Suprapubic skin (tissue), 4 donors: ENCODE measurements at regions not wholly inside any gene's neighbourhood (a gene's known extent, or its start where the extent isn't known, plus 50 kb on each side); places are given as distances from the start of the nearest gene placed in this dataset.

ENCODE experiments used
- DNase-seq, 2 donors: peaks; one replicate each; pipeline ENCODE4 v3.0.0-alpha.2; 2019; ENCODE audit warnings: low spot score in 2 of 2
- H3K27ac ChIP-seq: fragments of 200-600 bp; sonication (generic); one replicate; pipeline ENCODE4 v1.5.1; 2019
- H3K27me3 ChIP-seq: fragments of 200-600 bp; sonication (generic); one replicate; pipeline ENCODE4 v1.5.1; 2019
- H3K36me3 ChIP-seq: fragments of 200-600 bp; sonication (generic); one replicate; pipeline ENCODE4 v1.5.1; 2019
- H3K4me1 ChIP-seq: fragments of 200-600 bp; sonication (generic); one replicate; pipeline ENCODE4 v1.5.1; 2019
- H3K4me3 ChIP-seq: fragments of 200-600 bp; sonication (generic); one replicate; pipeline ENCODE4 v1.5.1; 2019; ENCODE audit warnings: mild to moderate bottlenecking
- H3K9me3 ChIP-seq: fragments of 200-600 bp; sonication (generic); one replicate; pipeline ENCODE4 v1.5.1; 2019
- CTCF ChIP-seq, 2 donors: fragments of 200-600 bp in 1 of 2; fragments of 450-650 bp in 1 of 2; sonication (generic) in 1 of 2; IDR thresholded peaks; one replicate each; pipeline ENCODE4 v1.5.1; 2016 to 2019; ENCODE audit warnings: antibody characterized with exemption in 2 of 2, mild to moderate bottlenecking in 1 of 2, moderate library complexity in 1 of 2
- EP300 ChIP-seq: sonication (generic); formaldehyde crosslinking; IDR thresholded peaks from one replicate; pipeline ENCODE4 v1.6.1; 2017; ENCODE audit warnings: antibody characterized with exemption
- POLR2A ChIP-seq, 2 donors: fragments of 450-650 bp; IDR thresholded peaks; one replicate each; pipeline ENCODE4 v1.6.1; 2017; ENCODE audit warnings: antibody characterized with exemption in 2 of 2, mild to moderate bottlenecking in 2 of 2, moderate library complexity in 2 of 2
- POLR2AphosphoS5 ChIP-seq, 3 donors: sonication (generic); formaldehyde crosslinking; IDR thresholded peaks; one replicate each; pipeline ENCODE4 v1.6.1; 2017; ENCODE audit warnings: antibody characterized with exemption in 3 of 3
- WGBS: methylation state at CpG from one replicate; pipeline ENCODE4 v1.1.5; 2018; 5-methylcytosine and 5-hydroxymethylcytosine counted together

GRCh38 chr7:112889834-112890438 is 99.7 kb upstream of the TMEM168 start:
- no peak for DNase-seq
- Histone ChIP-seq H3K27ac (no peak overlapping the region), H3K27me3 (no peaks in the 10 kb centered on the region), H3K36me3 (peaks cover 14% of the 10 kb centered on the region), H3K9me3 (no peaks in the 10 kb centered on the region), H3K4me3 (no peak overlapping the region), H3K4me1 (no peaks in the 10 kb centered on the region)
- WGBS = 82% methylated on average over 6 of the region's 6 CpGs
- TF ChIP-seq CTCF (IDR thresholded peaks at IDR 0.05) (no peak), POLR2AphosphoS5 (IDR thresholded peaks at IDR 0.05) (no peak), EP300 (no peak), POLR2A (IDR thresholded peaks at IDR 0.05) (no peak)

GRCh38 chr7:112889268-112889667 is 99.1 kb upstream of the TMEM168 start:
- Histone ChIP-seq H3K4me3 (no peak overlapping the region), H3K27me3 (no peaks in the 10 kb centered on the region), H3K9me3 (peaks cover 3% of the 10 kb centered on the region), H3K4me1 (no peaks in the 10 kb centered on the region), H3K27ac (no peak overlapping the region), H3K36me3 (peaks cover 10% of the 10 kb centered on the region)
- WGBS = 85% methylated on average over 2 of the region's 2 CpGs
- TF ChIP-seq CTCF (IDR thresholded peaks at IDR 0.05) = no peak
- TF ChIP-seq EP300 = no peak
- TF ChIP-seq POLR2AphosphoS5 (IDR thresholded peaks at IDR 0.05) = no peak
- no peak for TF ChIP-seq POLR2A (IDR thresholded peaks at IDR 0.05)
- no peak for DNase-seq

GRCh38 chr7:112888781-112889180 is 98.6 kb upstream of the TMEM168 start:
- H3K36me3 ChIP-seq = peaks cover 6% of the 10 kb centered on the region
- DNase-seq = no peak
- peaks cover 3% of the 10 kb centered on the region for H3K9me3 ChIP-seq
- H3K27ac ChIP-seq = no peak overlapping the region
- no peaks in the 10 kb centered on the region for H3K27me3 ChIP-seq
- WGBS = 86% methylated on average over 1 of the region's 1 CpG
- TF ChIP-seq CTCF (IDR thresholded peaks at IDR 0.05) (no peak), EP300 (no peak), POLR2AphosphoS5 (IDR thresholded peaks at IDR 0.05) (no peak), POLR2A (IDR thresholded peaks at IDR 0.05) (no peak)
- no peak overlapping the region for H3K4me3 ChIP-seq
- no peaks in the 10 kb centered on the region for H3K4me1 ChIP-seq

GRCh38 chr7:112887976-112888375 is 97.8 kb upstream of the TMEM168 start:
- H3K27me3 ChIP-seq = no peaks in the 10 kb centered on the region
- H3K36me3 ChIP-seq = no peaks in the 10 kb centered on the region
- no peak for DNase-seq
- H3K4me1 ChIP-seq = peaks cover 3% of the 10 kb centered on the region
- H3K27ac ChIP-seq = no peak overlapping the region
- no peak for TF ChIP-seq POLR2AphosphoS5 (IDR thresholded peaks at IDR 0.05)
- no peak for TF ChIP-seq CTCF (IDR thresholded peaks at IDR 0.05)
- no peak for TF ChIP-seq EP300
- no peak for TF ChIP-seq POLR2A (IDR thresholded peaks at IDR 0.05)
- WGBS = 84% methylated on average over 1 of the region's 1 CpG
- peaks cover 3% of the 10 kb centered on the region for H3K9me3 ChIP-seq
- H3K4me3 ChIP-seq = no peak overlapping the region

GRCh38 chr7:112887337-112887736 is 97.1 kb upstream of the TMEM168 start:
- peaks cover 3% of the 10 kb centered on the region for H3K4me1 ChIP-seq
- H3K27ac ChIP-seq = no peak overlapping the region
- no peaks in the 10 kb centered on the region for H3K27me3 ChIP-seq
- no peak for DNase-seq
- peaks cover 3% of the 10 kb centered on the region for H3K9me3 ChIP-seq
- WGBS = 96% methylated on average over 1 of the region's 1 CpG
- TF ChIP-seq EP300 = no peak
- TF ChIP-seq POLR2A (IDR thresholded peaks at IDR 0.05) = no peak
- no peak for TF ChIP-seq CTCF (IDR thresholded peaks at IDR 0.05)
- no peak for TF ChIP-seq POLR2AphosphoS5 (IDR thresholded peaks at IDR 0.05)
- no peak overlapping the region for H3K4me3 ChIP-seq
- H3K36me3 ChIP-seq = no peaks in the 10 kb centered on the region
